GM23248 (cell line): ENCODE measurements at regions not wholly inside any gene's neighbourhood (a gene's known extent, or its start where the extent isn't known, plus 50 kb on each side); places are given as distances from the start of the nearest gene placed in this dataset.

Source experiments
- DNase-seq: peaks from one replicate; pipeline ENCODE4 v3.0.0-alpha.2; 2015
- H2AFZ ChIP-seq: fragments of 200-600 bp; sonication (generic); 2 replicates; pipeline ENCODE4 v1.6.1; 2016; ENCODE audit warnings: antibody characterized with exemption
- H3F3A ChIP-seq: fragments of 200-600 bp; sonication (generic); 2 replicates; pipeline ENCODE4 v1.6.1; 2016; ENCODE audit warnings: mild to moderate bottlenecking, antibody characterized with exemption, mixed run types; ENCODE audit not compliant: insufficient read depth
- H3K27ac ChIP-seq: fragments of 200-600 bp; sonication (generic); 2 replicates; pipeline ENCODE4 v1.5.1; 2016; ENCODE audit warnings: mild to moderate bottlenecking
- H3K27me3 ChIP-seq: fragments of 200-600 bp; sonication (generic); replicated peaks from 2 replicates; pipeline ENCODE4 v1.6.1; 2016; ENCODE audit warnings: mild to moderate bottlenecking; ENCODE audit not compliant: insufficient read depth
- H3K36me3 ChIP-seq: fragments of 200-600 bp; sonication (generic); 2 replicates; pipeline ENCODE4 v1.6.1; 2016; ENCODE audit warnings: low read depth, mild to moderate bottlenecking
- H3K4me1 ChIP-seq: fragments of 200-600 bp; sonication (generic); 2 replicates; pipeline ENCODE4 v1.6.1; 2016; ENCODE audit warnings: mild to moderate bottlenecking; ENCODE audit not compliant: insufficient read depth
- H3K4me2 ChIP-seq: fragments of 200-600 bp; sonication (generic); one replicate; pipeline ENCODE4 v1.6.1; 2016; ENCODE audit warnings: mild to moderate bottlenecking; ENCODE audit not compliant: unreplicated experiment
- H3K4me3 ChIP-seq: fragments of 200-600 bp; sonication (generic); 2 replicates; pipeline ENCODE4 v1.5.1; 2016; ENCODE audit warnings: mild to moderate bottlenecking
- H3K79me2 ChIP-seq: fragments of 200-600 bp; sonication (generic); 2 replicates; pipeline ENCODE4 v1.6.1; 2016; ENCODE audit warnings: mild to moderate bottlenecking; ENCODE audit not compliant: insufficient read depth
- H3K9ac ChIP-seq: fragments of 200-600 bp; sonication (generic); 2 replicates; pipeline ENCODE4 v1.6.1; 2016; ENCODE audit warnings: mild to moderate bottlenecking
- H3K9me2 ChIP-seq: fragments of 200-600 bp; sonication (generic); 2 replicates; pipeline ENCODE4 v1.6.1; 2016; ENCODE audit warnings: mixed run types, mild to moderate bottlenecking, moderate library complexity; ENCODE audit not compliant: insufficient read depth
- H3K9me3 ChIP-seq: fragments of 200-600 bp; sonication (generic); one replicate; pipeline ENCODE4 v1.6.1; 2017; ENCODE audit warnings: low read depth
- H4K20me1 ChIP-seq: fragments of 200-600 bp; sonication (generic); 2 replicates; pipeline ENCODE4 v1.6.0; 2016; ENCODE audit not compliant: insufficient read depth
- EZH2 ChIP-seq: fragments of 200-600 bp; sonication (generic); IDR thresholded peaks from 2 replicates; pipeline ENCODE4 v1.6.1; 2018; ENCODE audit warnings: antibody characterized with exemption, mild to moderate bottlenecking; ENCODE audit not compliant: insufficient read depth, poor library complexity, severe bottlenecking
- EZH2phosphoT487 ChIP-seq: fragments of 200-600 bp; sonication (generic); IDR thresholded peaks from 2 replicates; pipeline ENCODE4 v1.6.1; 2018; ENCODE audit warnings: antibody characterized with exemption, moderate library complexity, mild to moderate bottlenecking, low read depth; ENCODE audit not compliant: insufficient read depth
- WGBS, 2 experiments: methylation state at CpG; one replicate each; pipeline ENCODE4 v1.1.6; 2015 to 2017; ENCODE audit warnings: low lambda C conversion rate in 2 of 2, low coverage in 1 of 2; ENCODE audit errors: missing lambda C conversion rate in 2 of 2; 5-methylcytosine and 5-hydroxymethylcytosine counted together
- in situ Hi-C: fragments of 300-500 bp; cut with MboI; formaldehyde crosslinking; loops from 2 replicates; pipeline ENCODE4 v1.15.0; 2020

DNA sequence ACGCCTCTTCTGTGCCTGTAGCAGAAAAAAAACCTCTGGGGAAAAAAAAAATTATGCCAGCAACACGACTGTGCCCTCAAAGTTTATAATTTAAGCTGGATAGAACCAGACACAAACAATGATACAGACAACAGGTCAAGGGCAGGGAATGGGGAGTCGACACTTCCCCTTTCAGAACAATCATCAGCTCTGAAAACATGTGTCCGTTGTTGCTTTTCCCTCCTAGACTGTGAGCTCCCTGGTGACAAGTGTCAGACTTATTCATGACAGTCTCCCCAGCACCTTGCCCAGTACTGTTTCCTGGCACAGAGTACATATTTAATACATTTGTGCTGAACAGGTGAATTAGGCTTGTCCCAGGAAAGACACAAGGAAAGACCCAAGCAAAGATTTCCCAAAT lies 178.3 kb downstream of the SOX9 start:
- no peak overlapping the region for H3K4me2 ChIP-seq
- no peaks in the 10 kb centered on the region for H3K9me3 ChIP-seq
- no peak overlapping the region for H3K27ac ChIP-seq
- in situ Hi-C loops = no loop called here
- H3K79me2 ChIP-seq = no peaks in the 10 kb centered on the region
- no peak for DNase-seq
- H3F3A ChIP-seq = peaks cover 5% of the 10 kb centered on the region; the same call in 1 of the 2 replicates
- H4K20me1 ChIP-seq = no peaks in the 10 kb centered on the region
- no peaks in the 10 kb centered on the region for H3K27me3 ChIP-seq
- H3K9me2 ChIP-seq = no peaks in the 10 kb centered on the region
- H3K4me1 ChIP-seq = peaks cover 19% of the 10 kb centered on the region
- no peaks in the 10 kb centered on the region for H3K36me3 ChIP-seq
- no peak overlapping the region for H2AFZ ChIP-seq
- H3K9ac ChIP-seq = no peak overlapping the region
- TF ChIP-seq EZH2phosphoT487 (no peak), EZH2 (no peak)
- no peak overlapping the region for H3K4me3 ChIP-seq
- WGBS, 2 experiments = 76 to 78% methylated on average over 4 of the region's 4 CpGs

DNA sequence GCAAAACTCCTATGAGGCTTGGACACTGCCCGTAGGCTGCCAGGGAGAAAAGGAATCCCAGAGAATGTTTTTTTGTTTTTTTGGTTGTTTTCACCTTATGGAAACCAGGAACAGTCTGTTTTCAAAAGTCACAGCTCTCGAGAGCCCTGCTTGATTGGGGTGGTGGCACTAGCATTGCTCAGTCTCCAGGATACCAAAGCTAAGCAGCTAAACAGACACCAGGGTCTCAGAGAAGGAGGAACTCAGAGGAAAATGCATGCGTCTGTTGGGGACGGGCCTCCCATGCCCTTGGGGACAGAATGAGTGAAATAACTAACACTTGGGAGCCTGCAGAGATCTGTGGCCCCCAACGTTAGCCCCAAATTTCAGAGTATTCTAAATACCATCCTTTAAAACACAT lies 178.8 kb downstream of the SOX9 start:
- H2AFZ ChIP-seq = no peak overlapping the region
- H3K9me3 ChIP-seq = no peaks in the 10 kb centered on the region
- H3K4me1 ChIP-seq = peaks cover 19% of the 10 kb centered on the region
- H3K4me3 ChIP-seq = no peak overlapping the region
- 88% methylated on average over 5 of the region's 5 CpGs for WGBS, 2 experiments
- peaks cover 5% of the 10 kb centered on the region; the same call in 1 of the 2 replicates for H3F3A ChIP-seq
- no peaks in the 10 kb centered on the region for H3K79me2 ChIP-seq
- DNase-seq = no peak
- no peaks in the 10 kb centered on the region for H3K9me2 ChIP-seq
- H3K9ac ChIP-seq = no peak overlapping the region
- TF ChIP-seq EZH2phosphoT487 (no peak), EZH2 (no peak)
- H3K36me3 ChIP-seq = no peaks in the 10 kb centered on the region
- no peak overlapping the region for H3K27ac ChIP-seq
- in situ Hi-C loops = no loop called here
- H4K20me1 ChIP-seq = no peaks in the 10 kb centered on the region
- H3K4me2 ChIP-seq = no peak overlapping the region
- H3K27me3 ChIP-seq = no peaks in the 10 kb centered on the region

DNA sequence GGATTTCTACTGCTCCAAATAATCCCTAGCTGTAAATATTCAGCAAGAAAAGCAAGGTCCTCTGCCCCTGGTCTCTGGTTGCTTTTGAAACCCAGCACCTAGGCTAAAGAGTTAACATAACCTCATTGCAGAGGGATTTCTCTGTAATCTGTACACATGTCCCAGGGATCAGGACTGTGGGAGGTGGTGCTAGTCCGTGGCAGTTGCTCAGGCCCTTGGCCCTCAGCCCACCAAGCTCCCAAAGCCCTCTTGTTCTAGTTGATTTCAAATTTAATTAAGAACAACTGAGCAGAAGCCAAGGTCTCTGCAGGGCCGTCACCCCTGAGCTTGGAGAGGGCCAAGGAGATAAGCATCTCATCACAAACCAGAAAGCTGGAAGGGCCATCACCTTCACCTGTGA lies 181.1 kb downstream of the SOX9 start:
- peaks cover 10% of the 10 kb centered on the region for H3K4me1 ChIP-seq
- H3K27ac ChIP-seq = no peak overlapping the region
- no peaks in the 10 kb centered on the region for H3K36me3 ChIP-seq
- no peak overlapping the region for H3K9ac ChIP-seq
- TF ChIP-seq EZH2phosphoT487 = no peak
- TF ChIP-seq EZH2 = no peak
- H4K20me1 ChIP-seq = no peaks in the 10 kb centered on the region
- no peaks in the 10 kb centered on the region for H3K9me2 ChIP-seq
- no peak overlapping the region for H2AFZ ChIP-seq
- H3K9me3 ChIP-seq = no peaks in the 10 kb centered on the region
- no peak overlapping the region for H3K4me2 ChIP-seq
- 21 to 33% methylated on average over 2 of the region's 2 CpGs for WGBS, 2 experiments
- H3F3A ChIP-seq = peaks cover 5% of the 10 kb centered on the region; the same call in 1 of the 2 replicates
- DNase-seq = no peak
- in situ Hi-C loops = no loop called here
- H3K27me3 ChIP-seq = 0 out of 2 replicates have a peak, but pooled peaks cover 4% of the 10 kb centered on the region
- no peaks in the 10 kb centered on the region for H3K79me2 ChIP-seq
- no peak overlapping the region for H3K4me3 ChIP-seq

DNA sequence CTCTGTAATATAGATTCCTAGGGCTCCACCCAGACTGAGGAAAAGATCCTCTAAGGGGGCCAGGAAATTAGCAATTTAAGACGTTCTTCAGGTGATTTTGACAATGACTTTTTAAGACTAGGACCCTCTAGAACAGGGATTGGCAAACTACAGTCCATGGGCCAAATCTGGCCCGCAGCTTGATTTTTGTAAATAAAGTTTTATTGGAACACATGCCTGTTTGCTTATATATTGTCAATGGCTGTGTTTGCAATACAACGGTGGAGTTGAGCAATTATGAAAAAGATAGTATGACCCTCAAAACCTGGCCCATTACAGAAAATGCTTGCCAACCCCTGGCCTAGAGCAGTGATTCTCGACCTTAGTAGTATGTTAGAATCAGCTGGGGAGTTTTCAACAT lies 181.9 kb downstream of the SOX9 start:
- Histone ChIP-seq H3K79me2 (no peaks in the 10 kb centered on the region), H3K9me2 (no peaks in the 10 kb centered on the region), H3K27me3 (0 out of 2 replicates have a peak, but pooled peaks cover 4% of the 10 kb centered on the region), H3K9me3 (no peaks in the 10 kb centered on the region), H2AFZ (no peak overlapping the region), H3K27ac (no peak overlapping the region), H3K4me1 (peaks cover 2% of the 10 kb centered on the region), H3K36me3 (no peaks in the 10 kb centered on the region), H3K9ac (no peak overlapping the region), H4K20me1 (no peaks in the 10 kb centered on the region), H3K4me2 (no peak overlapping the region), H3K4me3 (no peak overlapping the region), H3F3A (peaks cover 3% of the 10 kb centered on the region; the same call in 1 of the 2 replicates)
- no peak for DNase-seq
- TF ChIP-seq EZH2phosphoT487 (no peak), EZH2 (no peak)
- WGBS, 2 experiments = 70 to 73% methylated on average over 4 of the region's 4 CpGs
- in situ Hi-C loops = no loop called here
